ENCODE measurements at regions not wholly inside any gene's neighbourhood (a gene's known extent, or its start where the extent isn't known, plus 50 kb on each side); places are given as distances from the start of the nearest gene placed in this dataset.
A peak's percentile ranks its signal among the peaks of the same experiment; 100 is the strongest.
"Not testable (repeated sequence)": the region's sequence is repeated elsewhere in the genome, so short reads cannot be mapped to it uniquely, and the experiment has no call there.

DNA sequence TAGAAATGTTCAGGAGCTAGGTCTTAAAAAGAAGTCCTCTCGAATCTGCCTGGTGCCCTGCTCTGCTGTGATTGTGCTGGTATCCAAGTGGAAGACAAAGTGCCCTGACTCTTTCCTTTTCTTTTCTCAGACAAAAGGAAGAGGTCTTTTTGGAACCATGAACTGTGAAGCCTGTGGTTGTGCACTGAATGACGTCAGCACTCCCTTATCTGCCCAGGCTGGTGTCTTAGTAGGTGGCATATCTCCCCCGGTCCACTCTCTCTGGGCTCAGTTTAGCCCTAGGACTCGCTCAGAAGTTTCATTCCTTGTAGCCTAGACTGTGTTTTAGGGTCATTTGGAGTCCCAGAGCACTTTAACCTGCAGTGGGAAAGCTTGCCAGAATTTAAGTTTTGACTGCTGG lies 400.3 kb upstream of the CT83 start:
- no peak for DNase-seq

DNA sequence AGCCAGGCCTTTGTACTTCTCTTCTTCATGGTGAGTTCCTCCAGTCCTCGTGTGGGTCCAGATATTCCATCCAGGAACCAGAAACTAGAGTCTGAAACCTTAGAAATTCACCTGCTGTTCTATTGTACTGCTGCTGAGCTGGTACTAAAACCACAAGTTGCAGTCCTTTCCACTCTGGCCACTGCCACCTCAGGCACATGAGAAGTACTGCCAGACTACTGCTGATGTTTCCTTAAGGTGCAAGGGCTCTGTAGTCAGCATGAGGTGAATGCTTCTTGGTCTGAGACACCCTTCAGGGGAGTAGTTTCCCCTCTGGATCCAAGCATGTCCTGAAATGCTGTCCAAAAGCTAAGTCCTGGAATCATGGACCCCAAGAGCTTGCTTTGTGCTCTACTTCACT lies 399.6 kb upstream of the CT83 start:
- DNase-seq: no peak

DNA sequence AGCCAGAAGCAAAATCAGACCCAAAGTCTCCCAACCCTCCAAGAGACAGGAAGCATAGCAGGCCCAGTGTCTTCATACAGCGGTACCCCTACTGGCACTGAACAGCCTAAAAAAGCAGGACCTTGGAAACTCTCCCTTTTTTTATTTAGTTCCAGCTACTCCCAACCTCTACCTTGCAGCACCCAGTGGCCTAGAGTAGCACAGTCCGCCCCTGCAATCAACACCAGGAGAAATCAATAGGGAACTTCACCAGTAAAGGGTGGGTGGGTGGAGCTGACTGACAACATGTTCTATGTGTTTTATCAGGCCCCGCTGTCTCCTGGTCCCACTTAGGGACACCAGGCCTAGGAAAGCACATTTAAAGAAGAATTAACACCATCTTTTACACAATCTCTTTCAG lies 378.5 kb upstream of the CT83 start:
- DNase-seq: no peak

DNA sequence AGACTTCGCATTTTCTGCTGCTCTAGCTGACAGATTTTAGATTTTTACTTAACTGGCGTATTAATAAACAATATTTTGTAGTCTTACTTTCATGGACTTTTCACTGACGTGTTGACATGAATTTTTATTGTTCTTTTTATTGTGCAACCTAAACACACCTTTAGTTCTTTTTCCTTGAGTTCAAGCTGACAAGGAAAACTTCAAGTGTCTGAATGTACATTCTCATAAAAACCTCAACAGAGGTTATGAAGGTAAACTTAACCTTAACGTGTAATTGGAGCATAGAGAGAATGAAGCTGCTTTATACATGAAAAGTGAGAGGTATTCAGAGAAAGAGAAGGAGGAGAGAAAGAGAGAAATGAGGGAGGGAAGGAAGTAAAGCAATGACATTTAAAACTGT lies 364.3 kb upstream of the CT83 start:
- DNase-seq: no peak

DNA sequence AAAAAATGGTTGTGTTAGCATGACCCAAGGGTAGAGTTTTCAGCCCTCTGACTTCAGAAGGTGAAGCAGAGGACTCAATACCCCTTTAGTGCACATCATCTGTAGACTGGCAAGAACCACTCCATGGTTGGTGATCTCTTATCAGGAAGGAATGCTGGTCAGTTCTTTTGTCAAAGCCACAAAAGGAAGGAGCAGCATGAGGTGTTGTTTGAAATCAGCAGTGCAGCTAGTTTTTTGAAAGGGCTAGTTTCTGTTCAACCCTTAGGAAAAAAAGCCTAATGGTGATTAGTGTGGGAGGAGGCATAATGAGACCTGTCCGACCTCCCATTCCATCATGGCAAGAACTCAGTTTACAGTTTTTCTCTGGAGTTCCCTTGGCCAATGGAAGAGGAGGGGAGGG lies 362.0 kb upstream of the CT83 start:
- no peak for DNase-seq

DNA sequence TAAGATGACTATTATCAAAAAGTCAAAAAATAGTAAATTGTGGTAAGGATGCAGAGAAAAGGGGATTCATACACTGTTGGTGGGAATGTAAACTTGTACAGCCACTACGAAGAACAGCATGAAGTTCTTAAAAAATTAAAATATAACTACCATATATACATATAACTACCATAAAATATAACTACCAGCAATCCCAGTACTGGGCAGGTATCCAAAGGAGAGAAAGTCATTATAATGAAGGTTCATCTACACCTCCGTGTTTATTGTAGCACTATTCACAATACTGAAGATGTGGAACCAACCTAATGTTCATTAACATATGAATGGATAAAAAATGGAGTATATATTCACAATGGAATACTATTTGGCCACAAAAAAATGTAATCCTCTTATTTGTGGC lies 360.9 kb upstream of the CT83 start:
- DNase-seq: no peak

DNA sequence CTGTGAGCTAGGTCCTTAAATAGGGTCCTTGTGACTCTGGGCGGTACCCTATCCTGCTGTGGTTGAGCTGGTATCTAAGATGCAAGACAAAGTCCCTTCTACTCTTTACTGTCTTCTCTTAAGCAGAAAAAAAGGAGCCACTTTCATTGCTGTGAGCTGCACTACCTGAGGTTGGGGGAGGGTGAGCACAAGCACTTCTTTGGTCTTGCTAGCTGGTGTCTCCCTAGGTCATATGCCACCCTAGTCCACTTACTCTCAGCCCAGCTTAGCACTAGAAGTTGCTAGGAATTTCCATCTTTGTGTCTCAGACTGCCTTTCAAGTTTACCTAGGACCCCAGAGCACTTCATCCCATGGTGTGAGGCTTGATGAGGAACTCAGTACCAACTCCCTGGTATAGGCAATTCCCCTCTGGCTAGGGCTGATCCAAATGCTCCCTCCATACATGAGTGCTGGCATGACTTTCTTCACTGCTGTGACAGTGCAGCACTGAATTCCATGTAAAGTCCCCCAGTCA lies 343.6 kb upstream of the CT83 start:
- no peak for DNase-seq

DNA sequence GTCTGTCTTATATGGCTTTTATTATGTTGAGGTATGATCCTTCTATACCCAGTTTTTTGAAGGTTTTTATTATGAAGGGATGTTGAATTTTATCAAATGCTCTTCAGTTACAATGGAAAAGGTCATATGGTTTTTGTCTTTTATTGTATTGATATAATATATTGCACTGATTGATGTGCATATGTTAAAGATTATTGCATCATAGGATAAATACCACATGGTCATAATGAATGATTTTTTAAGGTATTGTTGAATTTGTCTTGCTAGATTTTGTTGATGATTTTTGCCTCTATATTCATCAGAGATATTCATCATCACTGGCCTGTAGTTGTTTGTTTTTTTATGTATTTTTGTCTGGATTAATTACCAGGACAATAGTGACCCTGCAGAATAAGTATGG lies 339.2 kb upstream of the CT83 start:
- DNase-seq: no peak

DNA sequence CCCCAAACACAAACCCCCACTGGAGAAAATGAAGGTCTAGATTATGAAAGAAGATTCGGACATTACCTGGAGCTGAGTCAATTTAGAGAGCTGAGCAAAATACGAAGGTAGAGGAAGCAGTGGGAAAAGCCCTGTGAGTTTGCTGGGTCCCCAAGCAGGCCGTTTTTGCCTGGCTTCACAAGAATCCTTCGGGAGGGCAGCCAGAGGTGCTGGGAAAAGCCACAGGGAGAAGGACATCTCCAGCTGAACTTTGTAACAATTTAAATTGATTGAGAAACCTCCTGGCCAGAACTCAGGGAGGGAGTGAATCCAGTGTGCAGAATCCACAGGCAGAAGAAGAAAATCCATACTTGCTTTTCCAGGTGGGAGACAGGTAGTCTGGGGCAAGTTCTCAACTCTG lies 319.1 kb upstream of the CT83 start:
- DNase-seq: no peak

DNA sequence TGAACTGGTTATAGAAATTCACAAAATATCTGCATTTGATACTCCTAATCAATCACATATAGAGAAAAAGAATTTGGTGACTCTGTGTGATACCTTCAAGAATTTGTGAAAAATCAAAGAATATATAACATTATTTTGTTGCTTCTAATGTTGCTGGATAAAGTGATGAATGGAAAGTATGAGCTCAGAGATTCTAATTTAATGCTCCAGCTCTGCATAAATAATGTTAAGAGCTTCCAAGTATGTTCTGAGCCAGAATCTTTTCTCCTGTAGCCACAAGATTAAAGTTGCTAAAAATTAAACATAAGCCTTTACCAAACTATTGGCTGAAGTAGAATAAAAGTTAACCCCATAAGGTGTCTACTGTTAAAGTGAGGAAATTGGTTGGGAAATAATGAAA lies 294.7 kb upstream of the CT83 start:
- DNase-seq: no peak

DNA sequence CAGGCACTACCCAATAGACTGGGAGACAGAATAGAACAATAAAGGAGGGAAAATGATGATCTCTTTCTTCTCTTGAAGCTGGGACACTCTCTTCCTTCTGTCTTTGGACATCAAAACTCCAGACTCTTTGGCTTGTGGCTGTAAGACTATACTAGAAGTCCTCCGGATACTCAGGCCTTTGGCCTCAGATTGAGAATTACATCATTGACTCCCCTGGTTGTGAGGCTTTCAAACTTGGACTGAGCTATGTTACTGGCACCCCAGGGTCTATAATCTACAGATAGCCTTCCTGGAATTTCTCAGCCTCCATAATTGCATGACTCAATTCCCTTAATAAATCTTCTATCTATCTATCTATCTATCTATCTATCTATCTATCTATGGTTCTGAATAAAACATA lies 294.2 kb upstream of the CT83 start:
- DNase-seq: peak; percentile 18

DNA sequence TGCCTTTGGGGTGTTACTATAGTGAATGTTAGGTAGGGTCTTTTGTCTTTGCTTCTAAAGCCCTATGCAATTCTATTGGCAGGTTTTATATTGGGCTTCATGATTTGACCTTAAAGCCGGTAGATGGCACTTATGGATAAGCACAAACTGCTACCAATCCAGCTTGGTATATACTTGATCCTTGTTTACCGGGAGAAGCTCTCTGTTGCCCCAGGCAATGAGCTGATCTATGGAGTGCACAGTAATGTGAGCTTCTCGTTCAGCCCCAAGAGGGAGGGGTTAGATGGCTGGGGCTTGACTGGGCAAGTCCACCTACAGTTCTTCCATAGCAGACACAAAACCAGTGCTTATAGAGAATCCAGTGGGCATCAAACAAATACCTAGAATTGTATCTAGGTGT lies 287.2 kb upstream of the CT83 start:
- no peak for DNase-seq

DNA sequence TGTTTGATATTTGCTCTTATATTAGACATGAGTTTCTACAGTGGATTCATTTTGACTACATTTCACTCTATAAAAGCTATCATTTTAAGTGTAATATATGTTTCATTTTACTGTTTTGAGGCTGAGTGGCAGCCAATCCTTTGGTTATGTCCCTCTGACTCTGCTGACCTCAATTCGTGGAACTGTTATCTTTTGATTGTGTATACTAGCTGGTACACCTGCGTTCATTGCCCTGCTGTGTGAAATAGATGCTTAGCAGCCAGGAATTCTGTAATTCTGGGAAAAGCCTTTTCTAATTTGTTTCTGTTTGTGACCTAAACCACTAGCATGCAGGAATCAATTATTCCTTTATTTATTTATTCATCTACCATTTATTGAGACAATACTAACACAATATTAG lies 269.4 kb upstream of the CT83 start:
- no peak for DNase-seq

DNA sequence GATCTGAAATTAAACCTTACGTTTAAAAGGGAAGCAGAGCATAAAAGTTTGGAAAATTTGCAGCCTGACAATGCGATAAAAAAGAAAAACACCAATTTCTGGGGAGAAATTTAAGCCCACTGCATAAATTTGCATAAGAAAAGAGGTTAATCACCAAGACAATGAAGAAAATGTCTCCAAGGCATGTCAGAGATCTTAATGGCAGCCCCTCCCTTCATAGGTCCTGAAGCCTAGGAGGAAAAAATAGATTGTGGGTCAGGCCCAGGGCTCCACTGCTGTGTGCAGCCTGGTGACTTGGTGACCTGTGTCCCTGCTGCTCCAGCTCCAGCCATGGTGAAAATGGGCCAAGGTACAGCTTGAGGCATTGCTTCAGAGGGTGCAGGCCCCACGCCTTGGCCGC lies 264.0 kb upstream of the CT83 start:
- DNase-seq: no peak

DNA sequence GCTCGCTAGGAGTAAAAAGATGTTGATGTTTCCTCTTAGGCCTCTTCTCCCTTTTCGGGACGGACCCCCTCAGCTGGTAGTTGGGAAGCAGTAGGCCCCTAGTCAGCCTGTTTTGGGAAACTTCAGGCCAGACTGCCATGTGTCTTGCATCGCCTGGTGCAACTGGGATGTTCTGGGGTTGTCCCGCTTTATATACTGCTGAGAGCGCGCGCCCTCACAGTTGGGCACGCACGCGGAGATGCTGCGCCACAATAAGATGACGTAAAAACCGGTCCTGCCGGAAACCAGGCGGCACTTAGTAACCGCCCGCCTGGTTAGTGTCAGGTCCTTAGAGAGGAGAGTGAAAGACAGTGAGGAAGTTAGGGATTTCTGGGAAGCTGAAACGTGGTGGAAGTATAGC lies 231.3 kb upstream of the CT83 start:
- no peak for DNase-seq

DNA sequence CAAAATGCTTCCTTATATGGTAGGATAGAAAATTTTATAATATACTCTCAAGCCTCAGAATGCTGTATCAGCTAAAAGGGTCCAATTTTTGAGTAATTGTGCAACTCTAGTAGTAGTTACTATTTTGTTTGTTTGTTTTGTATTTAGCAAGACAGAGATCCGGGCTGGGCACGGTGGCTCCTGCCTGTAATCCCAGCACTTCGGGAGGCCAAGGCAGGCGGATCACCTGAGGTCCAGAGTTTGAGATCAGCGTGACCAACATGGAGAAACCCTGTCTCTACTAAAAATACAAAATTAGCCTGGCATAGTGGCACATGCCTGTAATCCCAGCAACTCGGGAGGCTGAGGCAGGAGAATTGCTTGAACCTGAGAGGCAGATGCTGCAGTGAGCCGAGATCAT lies 216.8 kb upstream of the CT83 start:
- DNase-seq: not testable (repeated sequence)

DNA sequence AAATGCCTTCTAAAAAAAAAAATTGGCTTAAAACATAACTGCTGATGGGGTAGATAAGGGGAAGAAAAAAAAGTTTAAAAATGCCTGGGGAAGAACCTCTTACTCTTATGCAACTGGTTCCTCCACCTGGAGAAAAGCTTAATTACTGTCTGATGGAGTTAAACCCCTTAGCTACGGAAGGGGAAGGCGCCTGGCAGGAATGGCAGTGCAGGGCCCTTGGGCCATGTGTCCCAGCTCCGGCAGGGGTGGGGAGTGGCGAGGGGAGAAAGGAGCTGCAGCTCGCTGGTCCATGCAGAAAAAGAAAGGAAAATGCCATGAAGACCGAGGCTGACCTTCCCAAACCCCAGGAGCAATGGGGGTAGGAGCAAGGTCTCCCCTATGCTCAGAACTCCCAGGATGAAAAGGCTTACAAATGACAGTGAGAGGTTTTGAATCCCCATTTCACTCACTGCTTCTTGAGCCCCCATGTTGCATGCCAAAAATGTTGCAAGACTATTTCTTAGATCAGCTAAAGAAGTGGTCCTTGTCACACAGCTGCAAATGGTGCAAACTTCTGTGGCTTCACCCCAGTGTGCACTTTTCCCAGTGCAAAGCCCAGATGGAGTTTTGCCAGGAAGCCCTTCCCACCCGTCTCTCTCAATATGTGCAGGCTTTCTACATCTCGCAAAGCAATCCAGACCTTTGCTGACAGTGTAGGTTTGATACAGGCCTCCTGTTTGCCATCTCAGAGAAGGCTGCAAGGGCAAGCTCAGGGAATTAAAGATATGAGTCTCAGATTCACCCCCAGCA lies 204.8 kb upstream of the CT83 start:
- no peak for DNase-seq

DNA sequence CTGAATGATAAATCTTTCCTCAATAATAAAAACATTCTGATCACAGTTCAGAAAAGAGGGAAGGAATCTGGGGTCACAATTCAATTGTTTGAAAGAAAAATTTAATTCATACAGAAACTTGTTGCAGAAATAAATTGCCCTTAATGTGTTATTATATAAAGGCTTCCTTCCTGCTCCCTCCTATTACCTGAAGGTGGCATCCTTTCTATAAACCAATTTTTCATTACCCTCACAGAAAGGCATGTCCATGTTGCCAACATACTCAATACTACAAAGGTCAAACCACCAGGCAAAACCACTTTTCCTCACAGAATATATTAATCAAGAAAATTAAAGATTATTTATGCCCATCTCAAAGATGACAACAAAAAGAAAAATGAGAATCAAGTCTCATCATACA lies 194.3 kb upstream of the CT83 start:
- no peak for DNase-seq

DNA sequence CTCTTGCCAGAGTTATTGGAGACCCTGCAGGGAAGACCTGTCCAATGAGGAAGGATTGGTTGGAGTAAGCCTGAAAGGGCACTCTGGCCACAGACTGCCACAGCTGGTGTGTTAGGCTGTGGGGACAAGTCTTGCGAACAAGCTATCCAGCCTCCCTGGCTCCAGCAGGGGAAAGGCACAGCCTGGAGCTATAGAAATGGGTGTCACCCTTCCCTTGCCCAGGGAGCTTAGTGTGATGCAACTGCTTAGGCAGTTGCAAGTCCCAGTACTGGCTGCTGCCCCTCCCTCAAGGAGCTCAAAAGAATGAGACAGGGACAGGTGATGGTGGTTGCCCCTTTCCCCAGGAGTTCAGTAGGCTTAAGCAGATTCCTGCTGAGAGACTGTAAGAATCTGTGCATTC lies 165.7 kb upstream of the CT83 start:
- no peak for DNase-seq

DNA sequence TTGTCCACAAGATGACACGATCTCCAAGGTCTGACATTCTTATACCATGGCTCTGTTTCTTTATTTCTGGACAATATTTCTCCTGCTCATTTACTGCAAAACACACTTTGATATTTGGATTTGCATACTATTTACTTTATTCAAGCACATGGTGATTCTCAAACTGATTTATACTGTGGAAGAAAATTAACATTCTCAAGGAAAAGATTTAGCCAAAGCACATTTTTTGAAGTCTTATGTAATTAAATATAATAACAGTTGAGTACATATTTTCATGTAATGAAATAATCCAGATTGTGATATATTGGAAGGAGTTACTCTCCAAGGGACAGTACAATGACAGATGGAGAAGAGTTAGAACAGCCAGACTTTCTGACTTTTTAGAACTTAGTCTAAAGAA lies 155.8 kb upstream of the CT83 start:
- DNase-seq: no peak

DNA sequence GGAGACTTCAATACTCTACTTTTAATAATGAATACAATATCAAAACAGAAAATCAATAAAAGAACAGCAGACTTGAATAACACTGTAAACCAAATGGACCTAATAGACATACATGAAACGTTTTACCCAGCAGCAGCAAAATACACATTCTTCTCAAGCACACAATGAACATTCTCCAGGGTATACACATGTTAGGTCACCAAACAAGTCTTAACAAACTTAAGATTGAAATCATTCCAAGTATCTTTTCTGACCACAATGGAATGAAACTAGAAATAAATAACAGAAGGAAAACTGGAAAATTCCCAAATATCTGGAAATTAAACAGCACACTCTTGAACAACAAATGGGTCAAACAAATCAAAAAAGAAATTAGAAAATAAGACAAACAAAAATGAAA lies 145.0 kb upstream of the CT83 start:
- no peak for DNase-seq

DNA sequence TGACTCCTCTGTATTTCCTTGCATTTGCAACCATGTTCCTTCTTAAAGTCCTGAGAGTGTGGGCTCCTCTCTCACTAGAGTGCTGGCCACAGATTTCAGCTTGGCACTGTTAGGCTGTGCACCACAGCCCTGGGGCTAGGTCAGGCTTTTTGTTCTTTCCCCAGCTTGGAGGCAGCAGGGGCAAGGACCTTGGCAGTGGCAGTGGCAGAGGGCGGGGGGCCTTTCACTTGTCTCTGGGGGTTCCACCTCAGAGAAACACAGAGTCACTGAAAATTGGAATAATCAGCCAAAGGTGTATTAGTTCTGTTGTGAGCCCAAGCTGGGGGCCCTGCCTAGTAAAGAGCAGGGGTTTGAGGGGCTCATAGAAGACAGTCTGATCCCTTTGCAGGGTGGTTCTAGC lies 142.8 kb upstream of the CT83 start:
- no peak for DNase-seq

DNA sequence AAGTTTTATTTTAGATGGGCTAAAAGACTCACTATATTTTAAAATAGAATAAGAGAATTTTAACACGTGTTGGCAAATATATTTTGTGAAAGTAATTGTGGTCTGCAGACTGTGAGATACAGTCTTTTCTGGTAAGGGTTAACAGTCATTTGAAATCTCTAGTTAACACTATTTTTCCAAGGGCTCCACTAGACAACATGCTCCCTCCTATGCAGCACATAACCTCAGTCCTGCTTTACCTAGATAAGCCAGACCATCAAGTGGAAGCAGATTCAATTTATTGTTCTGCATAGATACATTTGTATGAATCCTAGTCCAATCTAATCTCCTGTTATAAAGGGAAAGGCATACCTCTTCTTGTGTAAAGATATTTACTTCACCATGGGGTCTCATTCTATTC lies 133.2 kb upstream of the CT83 start:
- no peak for DNase-seq

Measured in femur (tissue), 1 donor.